ENCODE measurements at regions not wholly inside any gene's neighbourhood (a gene's known extent, or its start where the extent isn't known, plus 50 kb on each side); places are given as distances from the start of the nearest gene placed in this dataset.

DNA sequence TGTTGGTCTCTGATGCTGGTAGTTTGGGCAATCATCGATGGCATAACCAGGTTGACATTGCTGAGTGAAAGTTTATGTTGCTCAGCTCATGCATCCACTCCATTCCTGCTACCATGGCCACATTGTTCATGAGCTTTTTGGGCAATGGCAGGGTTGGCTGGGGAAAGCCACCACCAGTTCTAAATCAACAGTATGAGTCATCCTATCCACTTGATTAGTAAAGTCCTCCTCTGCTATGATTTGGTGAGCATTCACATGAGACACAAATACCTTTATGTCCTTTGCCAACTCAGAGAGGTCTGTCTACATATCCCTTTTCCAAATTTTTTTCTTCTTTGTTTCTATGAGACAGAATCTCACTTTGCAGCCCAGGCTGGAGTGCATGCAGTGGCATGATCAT is 129.7 kb upstream of the FBN2 start:
- FAIRE-seq (no peak), ATAC-seq (no peak), DNase-seq (ENCODE audit: low spot score) (no peak)
- H3K79me2 ChIP-seq (ENCODE audit: insufficient read depth, low read length), result no peaks in the 10 kb centered on the region
- peaks cover 16% of the 10 kb centered on the region; the same call in 1 of the 2 replicates for H3K9me3 ChIP-seq (ENCODE audit: low read length)
- ChIA-PET CTCF (ENCODE audit: low intra/inter-chr PET ratio, low total read pairs) (no interaction called here), POLR2A (no interaction called here)
- no peaks in the 10 kb centered on the region for H3K36me3 ChIP-seq (replicated peaks in 1 of 2; ENCODE audit: control insufficient read depth in 1 of 2, insufficient read depth in 2 of 2, low read length in 2 of 2)
- WGBS (ENCODE audit: low lambda C conversion rate), result no CpG with 5 or more reads among the region's 1 CpG
- TF ChIP-seq SETDB1 (CRISPR knock-in tag; IDR thresholded peaks at IDR 0.05; ENCODE audit: borderline replicate concordance), result no peak
- TF ChIP-seq KAT2B (IDR thresholded peaks at IDR 0.05; ENCODE audit: borderline replicate concordance, low read depth, low read length), result no peak
- TF ChIP-seq ERF (CRISPR knock-in tag; IDR thresholded peaks at IDR 0.05), result no peak
- no peak for TF ChIP-seq ZNF605 (CRISPR knock-in tag; IDR thresholded peaks at IDR 0.05)
- no peak for TF ChIP-seq SMAD9 (CRISPR knock-in tag; IDR thresholded peaks at IDR 0.05)
- no peak overlapping the region for H3K27ac ChIP-seq (ENCODE audit: extremely low read length, insufficient read depth, low read length)
- in situ Hi-C loops (cut with HindIII; ENCODE audit: extremely low pct_ligation_motif_present, low pct_unique_long_range_greater_than_20kb) (no loop called here), intact Hi-C loops (cut with micrococcal nuclease; ENCODE audit: unreplicated experiment) (no loop called here)
- H4K20me1 ChIP-seq (ENCODE audit: insufficient read depth, low read length), result no peaks in the 10 kb centered on the region
- H3K4me1 ChIP-seq (ENCODE audit: insufficient read depth, low read length), result no peaks in the 10 kb centered on the region
- no peak overlapping the region for H3K4me3 ChIP-seq (replicated peaks in 1 of 3; ENCODE audit: insufficient read depth in 1 of 3, low read depth in 2 of 3, low read length in 3 of 3)
- H3K27me3 ChIP-seq (ENCODE audit: control insufficient read depth in 1 of 2, insufficient read depth in 2 of 2, low read length in 2 of 2), result no peaks in the 10 kb centered on the region
- no peak overlapping the region for H3K4me2 ChIP-seq (ENCODE audit: low read depth, low read length)
- no peak overlapping the region for H3K9ac ChIP-seq (ENCODE audit: insufficient read depth, low read depth, low read length)
- BruUV-seq (replicated peaks), result no TSS peak
- H2AFZ ChIP-seq (ENCODE audit: low read length), result no peak overlapping the region

DNA sequence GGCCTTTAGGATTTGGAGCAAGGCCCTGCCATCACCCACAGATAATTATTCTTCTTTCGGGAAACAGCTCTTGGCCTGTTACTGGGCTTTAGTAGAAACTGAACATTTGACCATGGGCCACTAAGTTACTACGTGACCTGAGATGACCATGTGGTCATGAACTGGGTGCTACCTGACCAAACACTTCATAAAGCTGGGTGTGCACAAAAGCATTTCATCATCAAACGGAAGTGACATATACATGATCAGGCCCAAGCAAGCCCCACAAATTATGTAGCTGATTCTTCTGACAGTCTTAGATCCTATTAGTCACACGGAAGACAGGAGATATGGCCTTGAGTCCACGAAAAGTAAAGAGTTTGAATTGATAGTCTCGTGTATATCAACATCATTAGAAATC is 130.9 kb upstream of the FBN2 start:
- Histone ChIP-seq H3K79me2 (ENCODE audit: insufficient read depth, low read length) (no peaks in the 10 kb centered on the region), H3K9ac (ENCODE audit: insufficient read depth, low read depth, low read length) (no peak overlapping the region), H3K36me3 (replicated peaks in 1 of 2; ENCODE audit: control insufficient read depth in 1 of 2, insufficient read depth in 2 of 2, low read length in 2 of 2) (no peaks in the 10 kb centered on the region), H4K20me1 (ENCODE audit: insufficient read depth, low read length) (no peaks in the 10 kb centered on the region), H3K4me2 (ENCODE audit: low read depth, low read length) (no peak overlapping the region), H3K4me3 (replicated peaks in 1 of 3; ENCODE audit: insufficient read depth in 1 of 3, low read depth in 2 of 3, low read length in 3 of 3) (no peak overlapping the region), H3K27me3 (ENCODE audit: control insufficient read depth in 1 of 2, insufficient read depth in 2 of 2, low read length in 2 of 2) (no peaks in the 10 kb centered on the region), H3K27ac (ENCODE audit: extremely low read length, insufficient read depth, low read length) (no peak overlapping the region), H2AFZ (ENCODE audit: low read length) (no peak overlapping the region), H3K4me1 (ENCODE audit: insufficient read depth, low read length) (no peaks in the 10 kb centered on the region), H3K9me3 (ENCODE audit: low read length) (peaks cover 16% of the 10 kb centered on the region; the same call in 1 of the 2 replicates)
- 9% methylated on average over 4 of the region's 6 CpGs for WGBS (ENCODE audit: low lambda C conversion rate)
- no TSS peak for BruUV-seq (replicated peaks)
- in situ Hi-C loops (cut with HindIII; ENCODE audit: extremely low pct_ligation_motif_present, low pct_unique_long_range_greater_than_20kb) (no loop called here), intact Hi-C loops (cut with micrococcal nuclease; ENCODE audit: unreplicated experiment) (no loop called here)
- ATAC-seq (no peak), FAIRE-seq (no peak), DNase-seq (ENCODE audit: low spot score) (no peak)
- ChIA-PET POLR2A (no interaction called here), CTCF (ENCODE audit: low intra/inter-chr PET ratio, low total read pairs) (no interaction called here)
- TF ChIP-seq ZNF766 (CRISPR knock-in tag; IDR thresholded peaks at IDR 0.05; ENCODE audit: borderline replicate concordance) (no peak), ZNF441 (CRISPR knock-in tag; IDR thresholded peaks at IDR 0.05; ENCODE audit: borderline replicate concordance) (no peak), PRMT3 (CRISPR knock-in tag; IDR thresholded peaks at IDR 0.05; ENCODE audit: borderline replicate concordance, low read depth) (no peak), MAZ (IDR thresholded peaks at IDR 0.05; ENCODE audit: borderline replicate concordance, low read depth, low read length) (no peak), MAZ (CRISPR knock-in tag; IDR thresholded peaks at IDR 0.05; ENCODE audit: low read depth) (no peak)
- TF ChIP-seq, protein P1, sequence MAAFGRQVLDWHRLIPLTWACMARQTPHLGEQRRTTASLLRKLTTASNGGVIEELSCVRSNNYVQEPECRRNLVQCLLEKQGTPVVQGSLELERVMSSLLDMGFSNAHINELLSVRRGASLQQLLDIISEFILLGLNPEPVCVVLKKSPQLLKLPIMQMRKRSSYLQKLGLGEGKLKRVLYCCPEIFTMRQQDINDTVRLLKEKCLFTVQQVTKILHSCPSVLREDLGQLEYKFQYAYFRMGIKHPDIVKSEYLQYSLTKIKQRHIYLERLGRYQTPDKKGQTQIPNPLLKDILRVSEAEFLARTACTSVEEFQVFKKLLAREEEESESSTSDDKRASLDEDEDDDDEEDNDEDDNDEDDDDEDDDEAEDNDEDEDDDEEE (CRISPR knock-in tag; IDR thresholded peaks at IDR 0.05), result no peak
- TF ChIP-seq, protein P2, sequence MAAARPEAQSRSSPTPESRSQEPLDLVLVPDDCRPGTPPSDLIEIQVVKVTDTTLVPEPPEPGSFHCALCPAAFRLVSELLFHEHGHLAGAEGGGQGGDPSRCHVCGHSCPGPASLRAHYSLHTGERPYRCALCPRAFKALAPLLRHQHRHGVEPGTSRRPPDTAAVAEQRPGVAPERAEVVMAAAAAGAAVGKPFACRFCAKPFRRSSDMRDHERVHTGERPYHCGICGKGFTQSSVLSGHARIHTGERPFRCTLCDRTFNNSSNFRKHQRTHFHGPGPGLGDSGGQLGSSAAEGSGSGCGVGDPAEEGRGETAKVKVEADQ (CRISPR knock-in tag; IDR thresholded peaks at IDR 0.05; ENCODE audit: borderline replicate concordance), result no peak

All from HepG2 (cell line).